Upper lobe of right lung (tissue), 1 donor: ENCODE measurements at regions not wholly inside any gene's neighbourhood (a gene's known extent, or its start where the extent isn't known, plus 50 kb on each side); places are given as distances from the start of the nearest gene placed in this dataset.

ENCODE experiments used
- ATAC-seq: fragments of 200-7000 bp; cut with Tn5 transposase; one replicate; pipeline ENCODE4 v1.9.1; 2020; ENCODE audit warnings: mild to moderate bottlenecking, moderate library complexity
- DNase-seq: peaks from one replicate; pipeline ENCODE4 v3.0.0-alpha.2; 2020
- H3K27ac ChIP-seq: fragments of 200-600 bp; one replicate; pipeline ENCODE4 v1.8.0; 2022
- H3K27me3 ChIP-seq: fragments of 200-600 bp; one replicate; pipeline ENCODE4 v1.8.0; 2022; ENCODE audit warnings: mild to moderate bottlenecking
- H3K36me3 ChIP-seq: fragments of 200-600 bp; one replicate; pipeline ENCODE4 v1.8.0; 2022
- H3K4me1 ChIP-seq: fragments of 200-600 bp; one replicate; pipeline ENCODE4 v1.8.0; 2022
- H3K4me3 ChIP-seq: fragments of 200-600 bp; one replicate; pipeline ENCODE4 v1.8.0; 2022; ENCODE audit warnings: mild to moderate bottlenecking
- H3K9me3 ChIP-seq: fragments of 200-600 bp; one replicate; pipeline ENCODE4 v1.8.0; 2022
- intact Hi-C: fragments of 100-400 bp; cut with DNase I; formaldehyde crosslinking; loops from one replicate; pipeline ENCODE4 v1.11.0; 2022
- TF ChIP-seq, protein P1 (sequence below): fragments of 200-600 bp; IDR thresholded peaks from one replicate; pipeline ENCODE4 v1.8.0; 2022; ENCODE audit warnings: antibody characterized with exemption
- donor health status: DM: no; HTN: yes; CAD: no; lungs with severe emphysema.

DNA sequence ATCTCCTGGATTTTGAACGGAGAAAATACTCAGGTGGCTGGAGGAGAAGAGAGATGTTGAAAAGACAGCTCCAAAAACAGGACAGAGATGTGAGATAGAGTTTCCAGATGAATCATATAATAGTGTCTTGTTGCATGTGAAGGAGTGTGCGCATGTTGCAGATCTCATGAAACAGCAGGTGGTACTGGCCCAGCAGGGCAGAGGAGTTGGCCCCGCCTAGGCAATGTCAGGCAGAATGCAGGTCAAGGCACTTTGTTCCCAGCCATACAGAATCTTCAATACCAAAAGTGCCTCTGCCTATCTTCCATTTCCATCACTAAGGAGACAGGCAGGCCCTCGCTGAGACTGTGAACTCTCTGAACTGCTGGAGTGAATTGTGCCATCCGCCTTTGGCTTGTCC lies 63.9 kb upstream of the FAT1 start:
- Histone ChIP-seq H3K27me3 (no peaks in the 10 kb centered on the region), H3K4me1 (no peaks in the 10 kb centered on the region), H3K9me3 (no peaks in the 10 kb centered on the region), H3K4me3 (no peak overlapping the region), H3K36me3 (no peaks in the 10 kb centered on the region), H3K27ac (no peak overlapping the region)
- TF ChIP-seq, protein P1, sequence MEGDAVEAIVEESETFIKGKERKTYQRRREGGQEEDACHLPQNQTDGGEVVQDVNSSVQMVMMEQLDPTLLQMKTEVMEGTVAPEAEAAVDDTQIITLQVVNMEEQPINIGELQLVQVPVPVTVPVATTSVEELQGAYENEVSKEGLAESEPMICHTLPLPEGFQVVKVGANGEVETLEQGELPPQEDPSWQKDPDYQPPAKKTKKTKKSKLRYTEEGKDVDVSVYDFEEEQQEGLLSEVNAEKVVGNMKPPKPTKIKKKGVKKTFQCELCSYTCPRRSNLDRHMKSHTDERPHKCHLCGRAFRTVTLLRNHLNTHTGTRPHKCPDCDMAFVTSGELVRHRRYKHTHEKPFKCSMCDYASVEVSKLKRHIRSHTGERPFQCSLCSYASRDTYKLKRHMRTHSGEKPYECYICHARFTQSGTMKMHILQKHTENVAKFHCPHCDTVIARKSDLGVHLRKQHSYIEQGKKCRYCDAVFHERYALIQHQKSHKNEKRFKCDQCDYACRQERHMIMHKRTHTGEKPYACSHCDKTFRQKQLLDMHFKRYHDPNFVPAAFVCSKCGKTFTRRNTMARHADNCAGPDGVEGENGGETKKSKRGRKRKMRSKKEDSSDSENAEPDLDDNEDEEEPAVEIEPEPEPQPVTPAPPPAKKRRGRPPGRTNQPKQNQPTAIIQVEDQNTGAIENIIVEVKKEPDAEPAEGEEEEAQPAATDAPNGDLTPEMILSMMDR: no peak
- ATAC-seq (no peak), DNase-seq (no peak)
- intact Hi-C loops: no loop called here

DNA sequence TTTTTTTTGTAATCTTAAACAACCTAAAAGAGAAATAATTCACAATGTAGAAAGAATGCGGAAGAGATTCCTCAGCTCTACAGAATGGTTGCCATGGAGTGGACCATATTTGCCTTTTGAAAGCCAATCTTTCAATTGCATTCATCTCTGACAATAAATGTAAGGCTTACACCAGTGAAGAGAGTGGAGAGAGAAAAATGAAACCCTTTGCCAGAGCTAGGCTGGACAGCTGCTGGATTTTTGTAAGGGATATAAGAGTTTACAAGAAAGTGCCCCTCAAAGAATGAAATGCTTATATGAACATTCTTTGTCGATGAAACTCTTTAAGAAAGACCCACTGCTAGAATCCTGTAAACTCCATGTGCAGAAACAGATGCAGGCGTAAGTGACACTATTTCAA lies 66.0 kb upstream of the FAT1 start:
- no peak for ATAC-seq
- no peaks in the 10 kb centered on the region for H3K36me3 ChIP-seq
- DNase-seq: no peak
- intact Hi-C loops: no loop called here
- no peaks in the 10 kb centered on the region for H3K9me3 ChIP-seq
- H3K27me3 ChIP-seq: no peaks in the 10 kb centered on the region
- no peak overlapping the region for H3K4me3 ChIP-seq
- H3K27ac ChIP-seq: no peak overlapping the region
- H3K4me1 ChIP-seq: no peaks in the 10 kb centered on the region
- TF ChIP-seq, protein P1: no peak

DNA sequence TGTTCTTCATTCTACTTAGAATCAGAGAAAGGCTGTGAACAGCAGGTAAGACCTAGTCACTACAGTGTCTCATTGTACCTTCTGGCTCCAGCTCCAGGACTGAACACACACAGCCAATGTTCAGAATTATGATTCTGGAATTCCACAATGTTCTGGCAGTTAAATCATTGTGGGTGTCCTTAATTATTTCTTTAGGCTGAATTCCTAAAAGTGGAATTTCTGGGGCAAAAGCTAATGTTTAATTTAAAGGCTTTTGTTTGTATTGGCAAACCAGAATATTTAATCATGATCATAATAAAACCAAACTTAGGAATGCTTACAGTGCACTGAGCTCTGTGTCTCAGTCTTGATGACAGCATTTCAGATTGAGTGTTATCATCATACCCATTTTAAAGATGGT lies 67.0 kb upstream of the FAT1 start:
- H3K27ac ChIP-seq: no peak overlapping the region
- no peaks in the 10 kb centered on the region for H3K27me3 ChIP-seq
- TF ChIP-seq, protein P1: no peak
- no peak for DNase-seq
- no peaks in the 10 kb centered on the region for H3K9me3 ChIP-seq
- H3K36me3 ChIP-seq: no peaks in the 10 kb centered on the region
- ATAC-seq: no peak
- H3K4me1 ChIP-seq: no peaks in the 10 kb centered on the region
- intact Hi-C loops: no loop called here
- no peak overlapping the region for H3K4me3 ChIP-seq

DNA sequence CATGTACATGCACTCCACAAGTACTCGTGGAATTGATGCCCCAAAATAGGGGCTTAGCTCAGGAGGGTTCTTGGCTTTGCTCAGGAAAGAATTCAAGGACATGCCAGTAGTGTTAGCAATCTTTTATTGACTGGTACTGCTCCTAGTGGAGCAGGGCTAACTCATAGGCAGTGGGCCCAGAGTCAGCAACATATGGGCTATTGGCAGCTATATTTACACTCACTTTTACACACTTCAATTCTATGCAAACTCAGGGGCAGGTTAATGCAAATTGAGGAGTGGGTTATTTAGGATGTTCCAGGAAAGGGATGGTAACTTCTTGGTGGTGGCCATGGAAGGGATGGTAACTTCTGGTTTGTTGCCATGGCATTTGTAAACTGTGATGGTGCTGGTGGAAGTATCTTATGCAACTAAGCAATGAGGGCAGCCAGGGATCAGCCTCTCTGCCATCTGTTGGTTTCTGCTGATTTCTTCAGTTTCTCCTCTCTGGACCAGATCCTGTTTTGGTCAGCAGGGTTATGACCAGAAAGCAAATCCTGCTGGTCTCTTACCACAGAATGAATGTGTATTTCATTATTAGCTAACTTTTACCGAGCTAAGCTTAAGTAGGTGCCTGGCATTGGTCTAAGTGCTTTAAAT lies 69.2 kb upstream of the FAT1 start:
- TF ChIP-seq, protein P1: no peak
- H3K4me3 ChIP-seq: no peak overlapping the region
- no peaks in the 10 kb centered on the region for H3K4me1 ChIP-seq
- ATAC-seq (no peak), DNase-seq (no peak)
- no peaks in the 10 kb centered on the region for H3K36me3 ChIP-seq
- no peaks in the 10 kb centered on the region for H3K9me3 ChIP-seq
- H3K27ac ChIP-seq: no peak overlapping the region
- intact Hi-C loops: no loop called here
- H3K27me3 ChIP-seq: no peaks in the 10 kb centered on the region

DNA sequence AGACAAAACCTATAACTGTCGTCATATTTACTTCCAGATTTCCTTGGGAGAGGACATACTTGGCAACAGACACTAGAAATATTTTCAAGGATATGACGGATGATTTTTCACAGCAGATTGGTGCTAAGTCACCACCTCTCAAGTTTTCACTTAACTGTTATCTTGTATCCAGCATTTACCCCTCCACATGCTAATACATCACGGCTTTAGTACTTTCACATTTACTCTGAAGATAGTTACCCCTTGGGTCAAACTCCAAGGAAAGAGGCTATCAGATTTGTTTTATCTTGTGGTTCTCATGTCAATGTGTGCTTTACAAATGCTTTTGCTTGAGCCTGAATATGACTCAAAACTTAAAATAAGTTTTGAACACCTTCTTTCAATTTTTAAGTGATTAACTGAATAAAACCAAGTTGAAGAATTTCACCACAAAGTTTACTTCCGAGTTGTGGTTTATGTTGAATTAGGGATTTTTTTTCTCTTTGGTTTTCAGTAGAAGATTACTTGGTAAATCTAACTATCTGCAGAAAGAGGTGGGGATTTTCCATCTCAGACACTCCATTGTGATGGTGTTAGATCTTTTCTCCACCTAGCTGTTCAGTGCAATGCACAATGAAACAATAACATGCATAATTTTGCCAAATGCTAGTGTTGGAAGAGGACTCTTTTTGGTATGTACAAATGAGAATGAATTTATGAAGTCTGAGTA lies 75.4 kb upstream of the FAT1 start:
- Histone ChIP-seq H3K27ac (no peak overlapping the region), H3K4me1 (no peaks in the 10 kb centered on the region), H3K36me3 (no peaks in the 10 kb centered on the region), H3K4me3 (no peak overlapping the region), H3K9me3 (no peaks in the 10 kb centered on the region), H3K27me3 (no peaks in the 10 kb centered on the region)
- intact Hi-C loops: no loop called here
- TF ChIP-seq, protein P1: no peak
- DNase-seq: no peak
- no peak for ATAC-seq
